ENCODE measurements at regions not wholly inside any gene's neighbourhood (a gene's known extent, or its start where the extent isn't known, plus 50 kb on each side); places are given as distances from the start of the nearest gene placed in this dataset.

- H3K36me3 ChIP-seq (ENCODE audit: insufficient read depth, low read length): no peaks in the 10 kb centered on the region
- Mint-ChIP-seq H3K36me3 (ENCODE audit: low read depth) (no peaks in the 10 kb centered on the region), H3K27me3 (no peaks in the 10 kb centered on the region), H3K4me1 (ENCODE audit: low read depth) (no peaks in the 10 kb centered on the region), H3K9me3 (no peaks in the 10 kb centered on the region), H3K4me3 (no peak overlapping the region), H3K27ac (no peak overlapping the region)
- H3K27me3 ChIP-seq (ENCODE audit: control insufficient read depth in 1 of 2, insufficient read depth in 2 of 2, low read length in 2 of 2): peaks cover 0 to 3% of the 10 kb centered on the region in 2 experiments
- H3K27ac ChIP-seq (ENCODE audit: low read depth in 1 of 2, low read length in 2 of 2): no peak overlapping the region
- intact Hi-C loops (cut with DNase I, micrococcal nuclease): no loop called here
- peaks cover 0 to 16% of the 10 kb centered on the region in 2 experiments for H3K9me3 ChIP-seq (ENCODE audit: control insufficient read depth in 1 of 2, insufficient read depth in 1 of 2, low read length in 2 of 2)
- DNase-seq (no peak), ATAC-seq (ENCODE audit: poor library complexity) (no peak)
- POLR2A ChIA-PET: no interaction called here
- no peak overlapping the region for H3K4me3 ChIP-seq (ENCODE audit: low read length)
- CTCF ChIA-PET: no interaction called here
- H3K4me1 ChIP-seq (ENCODE audit: insufficient read depth, low read length): no peaks in the 10 kb centered on the region
- TF ChIP-seq, protein P1, sequence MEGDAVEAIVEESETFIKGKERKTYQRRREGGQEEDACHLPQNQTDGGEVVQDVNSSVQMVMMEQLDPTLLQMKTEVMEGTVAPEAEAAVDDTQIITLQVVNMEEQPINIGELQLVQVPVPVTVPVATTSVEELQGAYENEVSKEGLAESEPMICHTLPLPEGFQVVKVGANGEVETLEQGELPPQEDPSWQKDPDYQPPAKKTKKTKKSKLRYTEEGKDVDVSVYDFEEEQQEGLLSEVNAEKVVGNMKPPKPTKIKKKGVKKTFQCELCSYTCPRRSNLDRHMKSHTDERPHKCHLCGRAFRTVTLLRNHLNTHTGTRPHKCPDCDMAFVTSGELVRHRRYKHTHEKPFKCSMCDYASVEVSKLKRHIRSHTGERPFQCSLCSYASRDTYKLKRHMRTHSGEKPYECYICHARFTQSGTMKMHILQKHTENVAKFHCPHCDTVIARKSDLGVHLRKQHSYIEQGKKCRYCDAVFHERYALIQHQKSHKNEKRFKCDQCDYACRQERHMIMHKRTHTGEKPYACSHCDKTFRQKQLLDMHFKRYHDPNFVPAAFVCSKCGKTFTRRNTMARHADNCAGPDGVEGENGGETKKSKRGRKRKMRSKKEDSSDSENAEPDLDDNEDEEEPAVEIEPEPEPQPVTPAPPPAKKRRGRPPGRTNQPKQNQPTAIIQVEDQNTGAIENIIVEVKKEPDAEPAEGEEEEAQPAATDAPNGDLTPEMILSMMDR (IDR thresholded peaks at IDR 0.05): no peak
These were observed 561.3 kb downstream of the DHX35 start for GRCh38 chr20:39523405-39523804.

DNA sequence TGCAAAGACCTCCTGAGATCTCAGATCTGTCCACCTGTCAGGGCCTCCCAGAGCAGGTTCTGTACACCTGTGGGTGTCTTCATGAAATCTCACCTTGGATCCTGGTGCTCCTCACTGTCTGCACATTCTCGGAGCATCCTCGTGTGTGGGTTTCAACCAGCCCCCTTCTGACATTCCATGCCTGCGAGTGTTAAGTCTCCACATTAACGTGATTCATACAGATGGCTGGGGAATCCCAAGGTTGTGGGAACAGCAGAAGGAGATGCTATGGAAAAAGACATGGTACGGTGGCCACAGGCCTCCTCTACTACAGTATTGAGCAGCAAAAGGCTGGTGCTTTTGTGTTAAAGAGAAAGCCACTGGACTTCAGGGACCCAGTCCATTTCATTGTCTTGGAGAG is 556.5 kb downstream of the DHX35 start:
- intact Hi-C loops (cut with DNase I, micrococcal nuclease): no loop called here
- H3K27me3 Mint-ChIP-seq: no peaks in the 10 kb centered on the region

DNA sequence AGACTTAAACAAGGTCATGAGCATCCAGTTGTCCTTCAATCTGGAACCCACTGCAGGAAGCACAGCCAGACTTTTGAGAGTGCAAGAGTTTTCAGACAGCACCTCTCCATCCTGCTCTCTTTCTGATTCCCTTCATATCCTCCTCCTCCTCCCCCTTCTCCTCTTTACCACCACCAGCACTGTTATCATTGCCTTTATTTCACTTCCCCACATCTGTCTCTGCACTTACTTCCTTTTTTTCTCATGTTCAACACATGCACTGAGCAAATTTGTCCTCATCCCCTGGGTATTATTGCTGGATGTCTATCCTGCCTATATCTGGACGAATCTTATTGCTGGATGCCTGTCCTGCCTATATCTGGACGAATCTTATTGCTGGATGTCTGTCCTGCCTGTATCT is 554.8 kb downstream of the DHX35 start:
- POLR2A ChIA-PET: no interaction called here
- Mint-ChIP-seq H3K27ac (no peak overlapping the region), H3K36me3 (ENCODE audit: low read depth) (no peaks in the 10 kb centered on the region), H3K4me1 (ENCODE audit: low read depth) (no peaks in the 10 kb centered on the region), H3K4me3 (no peak overlapping the region), H3K9me3 (peaks cover 7% of the 10 kb centered on the region), H3K27me3 (no peaks in the 10 kb centered on the region)
- Histone ChIP-seq H3K4me3 (ENCODE audit: low read length) (no peak overlapping the region), H3K9me3 (ENCODE audit: control insufficient read depth in 1 of 2, insufficient read depth in 1 of 2, low read length in 2 of 2) (peaks cover 0 to 7% of the 10 kb centered on the region in 2 experiments), H3K27ac (ENCODE audit: low read depth in 1 of 2, low read length in 2 of 2) (no peak overlapping the region), H3K27me3 (ENCODE audit: control insufficient read depth in 1 of 2, insufficient read depth in 2 of 2, low read length in 2 of 2) (no peaks in the 10 kb centered on the region), H3K36me3 (ENCODE audit: insufficient read depth, low read length) (no peaks in the 10 kb centered on the region), H3K4me1 (ENCODE audit: insufficient read depth, low read length) (no peaks in the 10 kb centered on the region)
- ATAC-seq (ENCODE audit: poor library complexity) (no peak), DNase-seq (no peak)
- TF ChIP-seq, protein P1 (IDR thresholded peaks at IDR 0.05): no peak
- intact Hi-C loops (cut with DNase I, micrococcal nuclease): no loop called here
- CTCF ChIA-PET: no interaction called here

More for the DNA sequence above, 556.5 kb downstream of the DHX35 start:
- no peak overlapping the region for H3K4me3 Mint-ChIP-seq
- no peaks in the 10 kb centered on the region for H3K4me1 ChIP-seq (ENCODE audit: insufficient read depth, low read length)
- no peak overlapping the region for H3K27ac Mint-ChIP-seq
- H3K36me3 Mint-ChIP-seq (ENCODE audit: low read depth): no peaks in the 10 kb centered on the region
- ATAC-seq (ENCODE audit: poor library complexity) (no peak), DNase-seq (no peak)
- H3K9me3 Mint-ChIP-seq: peaks cover 6% of the 10 kb centered on the region
- no peaks in the 10 kb centered on the region for H3K4me1 Mint-ChIP-seq (ENCODE audit: low read depth)
- no peak overlapping the region for H3K4me3 ChIP-seq (ENCODE audit: low read length)
- TF ChIP-seq, protein P1 (IDR thresholded peaks at IDR 0.05): no peak
- peaks cover 0 to 7% of the 10 kb centered on the region in 2 experiments for H3K9me3 ChIP-seq (ENCODE audit: control insufficient read depth in 1 of 2, insufficient read depth in 1 of 2, low read length in 2 of 2)
- ChIA-PET POLR2A (no interaction called here), CTCF (no interaction called here)
- no peaks in the 10 kb centered on the region for H3K36me3 ChIP-seq (ENCODE audit: insufficient read depth, low read length)
- H3K27me3 ChIP-seq (ENCODE audit: control insufficient read depth in 1 of 2, insufficient read depth in 2 of 2, low read length in 2 of 2): no peaks in the 10 kb centered on the region
- no peak overlapping the region for H3K27ac ChIP-seq (ENCODE audit: low read depth in 1 of 2, low read length in 2 of 2)
